SK-N-SH (cell line): ENCODE measurements at regions not wholly inside any gene's neighbourhood (a gene's known extent, or its start where the extent isn't known, plus 50 kb on each side); places are given as distances from the start of the nearest gene placed in this dataset.
A peak's percentile ranks its signal among the peaks of the same experiment; 100 is the strongest.

Source experiments
- CTCF ChIA-PET: fragments of 300-600, 350-600 bp; formaldehyde crosslinking; extraction: SDS; loops from one replicate; lab custom pipeline; 2021; lab: Yijun Ruan, JAX
- POLR2A ChIA-PET: fragments of 350-600 bp; sonication (Branson Sonifier 250); formaldehyde crosslinking; extraction: SDS; loops from one replicate; lab custom pipeline; 2020; ENCODE audit warnings: antibody characterized with exemption, inconsistent platforms; lab: Yijun Ruan, JAX
- DNase-seq: peaks from one replicate; pipeline ENCODE4 v3.0.0; 2012
- H2AFZ ChIP-seq: fragments of 200-600 bp; sonication (generic); 2 replicates; pipeline ENCODE4 v1.8.1; 2016; ENCODE audit warnings: antibody characterized with exemption, mild to moderate bottlenecking, low read depth
- H3F3A ChIP-seq: fragments of 200-600 bp; sonication (generic); replicated peaks from 2 replicates; pipeline ENCODE3; 2016; ENCODE audit warnings: antibody characterized with exemption, mild to moderate bottlenecking; ENCODE audit not compliant: insufficient read depth
- H3K27ac ChIP-seq, 2 experiments: fragments of 200-500 bp in 1 of 2; fragments of 200-600 bp in 1 of 2; sonication (Bioruptor generic) in 1 of 2; sonication (generic), shearing (Covaris generic) in 1 of 2; 2 replicates each; pipeline versions ENCODE4 v1.5.1 to v1.6.1; 2014 to 2016; ENCODE audit warnings: low read depth in 2 of 2, inconsistent platforms in 1 of 2, low read length in 1 of 2, mild to moderate bottlenecking in 1 of 2, mixed read lengths in 1 of 2
- H3K27me3 ChIP-seq: fragments of 200-600 bp; sonication (generic), shearing (Covaris generic); 2 replicates; pipeline ENCODE4 v1.6.1; 2016; ENCODE audit warnings: mixed run types; ENCODE audit not compliant: insufficient read depth
- H3K36me3 ChIP-seq, 2 experiments: fragments of 200-500 bp in 1 of 2; fragments of 200-600 bp in 1 of 2; sonication (Bioruptor generic) in 1 of 2; sonication (generic) in 1 of 2; replicated peaks in 1 of 2; 2 replicates each; pipeline versions ENCODE3 to v1.5.1; 2014 to 2016; ENCODE audit warnings: low read length in 1 of 2, mild to moderate bottlenecking in 1 of 2; ENCODE audit not compliant: insufficient read depth in 2 of 2, control insufficient read depth in 1 of 2
- H3K4me1 ChIP-seq, 2 experiments: fragments of 200-500 bp in 1 of 2; fragments of 200-600 bp in 1 of 2; sonication (Bioruptor generic) in 1 of 2; sonication (generic), shearing (Covaris generic) in 1 of 2; 2 replicates each; pipeline versions ENCODE4 v1.5.1 to v1.6.1; 2014 to 2016; ENCODE audit warnings: low read depth in 1 of 2, low read length in 1 of 2, mixed run types in 1 of 2; ENCODE audit not compliant: insufficient read depth in 2 of 2, control insufficient read depth in 1 of 2
- H3K4me2 ChIP-seq: fragments of 200-600 bp; sonication (generic), shearing (Covaris generic); 2 replicates; pipeline ENCODE4 v1.6.1; 2017; ENCODE audit warnings: mixed run types
- H3K4me3 ChIP-seq, 2 experiments: fragments of 200-500 bp in 1 of 2; fragments of 200-600 bp in 1 of 2; sonication (Bioruptor generic) in 1 of 2; sonication (generic), shearing (Covaris generic) in 1 of 2; 2 replicates each; pipeline versions ENCODE4 v1.5.1 to v1.8.1; 2014 to 2016; ENCODE audit warnings: low read depth in 2 of 2, inconsistent platforms in 1 of 2, low read length in 1 of 2, mild to moderate bottlenecking in 1 of 2, mixed read lengths in 1 of 2, moderate library complexity in 1 of 2
- H3K79me2 ChIP-seq: fragments of 200-600 bp; sonication (generic); 2 replicates; pipeline ENCODE4 v1.8.1; 2017; ENCODE audit warnings: mild to moderate bottlenecking; ENCODE audit not compliant: insufficient read depth
- H3K9ac ChIP-seq: fragments of 200-600 bp; sonication (generic); 2 replicates; pipeline ENCODE4 v1.6.1; 2017; ENCODE audit warnings: mixed run types
- H3K9me2 ChIP-seq: fragments of 200-600 bp; sonication (generic); 2 replicates; pipeline ENCODE4 v1.6.1; 2017; ENCODE audit warnings: mixed run types
- H3K9me3 ChIP-seq: fragments of 200-600 bp; sonication (generic); 2 replicates; pipeline ENCODE4 v1.6.1; 2017; ENCODE audit warnings: mixed run types, mild to moderate bottlenecking, moderate library complexity
- H4K20me1 ChIP-seq: fragments of 200-600 bp; sonication (generic); 2 replicates; pipeline ENCODE4 v1.6.1; 2017; ENCODE audit warnings: mild to moderate bottlenecking, mixed run types; ENCODE audit not compliant: insufficient read depth
- CHD2 ChIP-seq: fragments of 150-350 bp; IDR thresholded peaks from 2 replicates; pipeline ENCODE4 v1.6.1; 2018; ENCODE audit warnings: low read length; ENCODE audit not compliant: partially characterized antibody
- EP300 ChIP-seq, 2 experiments: IDR thresholded peaks; 2 replicates each; pipeline versions ENCODE4 v1.4.0 to v1.6.1; 2012; ENCODE audit warnings: borderline replicate concordance in 1 of 2, low read depth in 1 of 2, low read length in 1 of 2
- FOSL2 ChIP-seq: IDR thresholded peaks from 2 replicates; pipeline ENCODE4 v1.4.0; 2012; ENCODE audit warnings: low read depth, mild to moderate bottlenecking, moderate library complexity, borderline replicate concordance
- GATA2 ChIP-seq: sonication (generic); formaldehyde crosslinking; IDR thresholded peaks from 2 replicates; pipeline ENCODE4 v1.5.0; 2020; ENCODE audit warnings: mild to moderate bottlenecking, missing genetic modification reagents
- JUND ChIP-seq: IDR thresholded peaks from 2 replicates; pipeline ENCODE4 v1.4.0; 2012
- NFIC ChIP-seq: IDR thresholded peaks from 2 replicates; pipeline ENCODE4 v1.4.0; 2012; ENCODE audit warnings: borderline replicate concordance
- RCOR1 ChIP-seq: fragments of 150-350 bp; IDR thresholded peaks from 2 replicates; pipeline ENCODE4 v1.6.1; 2017; ENCODE audit warnings: antibody characterized with exemption, low read length
- RXRA ChIP-seq: IDR thresholded peaks from 2 replicates; pipeline ENCODE4 v1.4.0; 2012; ENCODE audit warnings: low read depth, mild to moderate bottlenecking, borderline replicate concordance
- SIN3A ChIP-seq: IDR thresholded peaks from 2 replicates; pipeline ENCODE4 v1.6.1; 2012; ENCODE audit warnings: low read depth, mild to moderate bottlenecking, low read length, moderate library complexity, borderline replicate concordance
- SMC3 ChIP-seq: IDR thresholded peaks from 2 replicates; pipeline ENCODE4 v1.6.1; 2012; ENCODE audit warnings: low read depth, low read length, improper control_type of control experiment
- TCF12 ChIP-seq: IDR thresholded peaks from 2 replicates; pipeline ENCODE4 v1.4.0; 2012
- TEAD4 ChIP-seq: IDR thresholded peaks from 2 replicates; pipeline ENCODE4 v1.4.0; 2012; ENCODE audit warnings: mild to moderate bottlenecking, borderline replicate concordance; ENCODE audit not compliant: insufficient read depth
- YY1 ChIP-seq: IDR thresholded peaks from 2 replicates; pipeline ENCODE4 v1.4.0; 2012; ENCODE audit warnings: low read depth, mild to moderate bottlenecking
- WGBS: methylation state at CpG from one replicate; pipeline ENCODE4 v1.1.6; 2017; ENCODE audit warnings: low lambda C conversion rate; 5-methylcytosine and 5-hydroxymethylcytosine counted together
- TF ChIP-seq, protein P1 (sequence below): IDR thresholded peaks from 2 replicates; pipeline ENCODE4 v1.4.0; 2012; ENCODE audit warnings: low read depth, borderline replicate concordance
- TF ChIP-seq, protein P2 (sequence below): IDR thresholded peaks from 2 replicates; pipeline ENCODE4 v1.6.1; 2012; ENCODE audit warnings: mild to moderate bottlenecking, low read depth, low read length, moderate library complexity
- TF ChIP-seq, protein P3 (sequence below): IDR thresholded peaks from 2 replicates; pipeline ENCODE4; 2012

DNA sequence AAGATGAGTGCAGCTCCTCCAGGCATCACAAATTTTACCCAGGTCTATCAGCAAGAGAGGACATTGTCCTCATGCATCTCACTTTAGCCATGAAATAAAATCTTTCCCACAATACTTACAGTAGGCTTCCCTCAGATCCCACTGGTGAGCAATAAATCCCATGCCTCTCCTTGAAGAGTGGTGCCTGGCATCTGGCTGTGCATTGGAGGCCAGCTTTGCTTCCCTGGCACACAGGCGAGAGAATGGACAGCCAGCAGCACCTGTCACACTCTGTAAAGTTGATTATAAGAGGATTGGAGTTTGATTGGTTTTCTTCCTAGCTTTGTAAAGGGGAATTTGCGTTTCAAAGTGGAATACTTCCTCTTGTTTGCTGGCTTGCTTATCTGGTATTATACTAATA, 1153.9 kb downstream of the AACS start:
- no peak for TF ChIP-seq RXRA
- no peak for TF ChIP-seq GATA2 (CRISPR knock-in tag)
- no peak for TF ChIP-seq CHD2
- TF ChIP-seq NFIC = no peak
- no peak for TF ChIP-seq EP300 (IDR thresholded peaks at IDR 0.05; ENCODE audit: borderline replicate concordance in 1 of 2, low read depth in 1 of 2, low read length in 1 of 2)
- TF ChIP-seq SMC3 = no peak
- TF ChIP-seq TCF12 = no peak
- TF ChIP-seq, protein P1, sequence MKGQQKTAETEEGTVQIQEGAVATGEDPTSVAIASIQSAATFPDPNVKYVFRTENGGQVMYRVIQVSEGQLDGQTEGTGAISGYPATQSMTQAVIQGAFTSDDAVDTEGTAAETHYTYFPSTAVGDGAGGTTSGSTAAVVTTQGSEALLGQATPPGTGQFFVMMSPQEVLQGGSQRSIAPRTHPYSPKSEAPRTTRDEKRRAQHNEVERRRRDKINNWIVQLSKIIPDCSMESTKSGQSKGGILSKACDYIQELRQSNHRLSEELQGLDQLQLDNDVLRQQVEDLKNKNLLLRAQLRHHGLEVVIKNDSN = no peak
- no peak for TF ChIP-seq SIN3A
- Histone ChIP-seq H3K4me1 (peaks cover 0 to 3% of the 10 kb centered on the region in 2 experiments; a peak in 1 of 4 replicates), H3K27ac (no peak overlapping the region), H3F3A (peaks cover 15% of the 10 kb centered on the region), H4K20me1 (no peaks in the 10 kb centered on the region), H3K4me3 (no peak overlapping the region; a peak in 1 of 4 replicates), H3K9ac (no peak overlapping the region), H3K4me2 (peak overlapping the region; percentile 34; the same call in 1 of the 2 replicates), H3K36me3 (no peaks in the 10 kb centered on the region), H3K79me2 (no peaks in the 10 kb centered on the region), H3K27me3 (no peaks in the 10 kb centered on the region), H2AFZ (no peak overlapping the region), H3K9me2 (no peaks in the 10 kb centered on the region), H3K9me3 (no peaks in the 10 kb centered on the region; the same call in 1 of the 2 replicates)
- ChIA-PET CTCF (no interaction called here), POLR2A (no interaction called here)
- 16% methylated on average over 2 of the region's 2 CpGs for WGBS
- no peak for DNase-seq

DNA sequence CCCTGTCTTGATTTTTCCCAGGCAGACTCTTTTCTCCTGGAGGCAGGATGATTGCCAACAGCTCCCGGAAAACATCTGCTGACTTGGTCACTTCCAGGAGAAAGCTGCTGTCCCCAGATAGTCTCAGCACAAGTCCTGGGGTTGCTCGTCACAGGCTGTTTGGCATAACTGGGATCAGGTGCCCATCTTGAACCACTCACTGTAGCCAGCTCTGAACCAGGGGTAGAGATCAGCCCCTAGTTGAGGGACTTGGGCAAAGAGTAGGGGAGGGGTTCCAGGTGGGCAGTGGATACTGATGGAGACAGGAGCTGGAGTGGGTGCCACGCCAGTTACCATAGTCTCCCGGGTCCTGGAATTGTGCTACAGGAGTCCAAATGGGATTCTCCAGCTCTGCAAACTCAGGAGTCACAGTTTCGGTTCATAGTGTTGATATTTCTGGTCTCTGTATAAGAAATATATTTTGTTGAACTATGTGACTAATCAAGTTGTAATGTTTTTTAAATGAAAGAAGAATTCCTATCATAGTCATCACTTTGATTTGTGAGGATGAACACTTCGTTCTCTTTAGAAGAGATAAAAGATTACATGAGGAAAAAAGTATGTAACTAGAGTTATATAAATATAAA, 1154.5 kb downstream of the AACS start:
- no peaks in the 10 kb centered on the region for H3K9me2 ChIP-seq
- no peak overlapping the region for H2AFZ ChIP-seq
- H3F3A ChIP-seq = peaks cover 15% of the 10 kb centered on the region
- H3K36me3 ChIP-seq = no peaks in the 10 kb centered on the region
- CTCF ChIA-PET = no interaction called here
- peak overlapping the region; percentile 21 to 36; a peak in 2 of 4 replicates for H3K4me3 ChIP-seq
- 12% methylated on average over 5 of the region's 6 CpGs for WGBS
- no peaks in the 10 kb centered on the region for H3K27me3 ChIP-seq
- H3K4me2 ChIP-seq = peak overlapping the region; percentile 7; the same call in 1 of the 2 replicates
- no peaks in the 10 kb centered on the region; the same call in 1 of the 2 replicates for H3K9me3 ChIP-seq
- TF ChIP-seq TCF12 = peak; percentile 43
- peak in 1 of 2 experiments; percentile 38; a peak in 1 of 4 replicates for TF ChIP-seq EP300 (IDR thresholded peaks at IDR 0.05; ENCODE audit: borderline replicate concordance in 1 of 2, low read depth in 1 of 2, low read length in 1 of 2)
- TF ChIP-seq, protein P2, sequence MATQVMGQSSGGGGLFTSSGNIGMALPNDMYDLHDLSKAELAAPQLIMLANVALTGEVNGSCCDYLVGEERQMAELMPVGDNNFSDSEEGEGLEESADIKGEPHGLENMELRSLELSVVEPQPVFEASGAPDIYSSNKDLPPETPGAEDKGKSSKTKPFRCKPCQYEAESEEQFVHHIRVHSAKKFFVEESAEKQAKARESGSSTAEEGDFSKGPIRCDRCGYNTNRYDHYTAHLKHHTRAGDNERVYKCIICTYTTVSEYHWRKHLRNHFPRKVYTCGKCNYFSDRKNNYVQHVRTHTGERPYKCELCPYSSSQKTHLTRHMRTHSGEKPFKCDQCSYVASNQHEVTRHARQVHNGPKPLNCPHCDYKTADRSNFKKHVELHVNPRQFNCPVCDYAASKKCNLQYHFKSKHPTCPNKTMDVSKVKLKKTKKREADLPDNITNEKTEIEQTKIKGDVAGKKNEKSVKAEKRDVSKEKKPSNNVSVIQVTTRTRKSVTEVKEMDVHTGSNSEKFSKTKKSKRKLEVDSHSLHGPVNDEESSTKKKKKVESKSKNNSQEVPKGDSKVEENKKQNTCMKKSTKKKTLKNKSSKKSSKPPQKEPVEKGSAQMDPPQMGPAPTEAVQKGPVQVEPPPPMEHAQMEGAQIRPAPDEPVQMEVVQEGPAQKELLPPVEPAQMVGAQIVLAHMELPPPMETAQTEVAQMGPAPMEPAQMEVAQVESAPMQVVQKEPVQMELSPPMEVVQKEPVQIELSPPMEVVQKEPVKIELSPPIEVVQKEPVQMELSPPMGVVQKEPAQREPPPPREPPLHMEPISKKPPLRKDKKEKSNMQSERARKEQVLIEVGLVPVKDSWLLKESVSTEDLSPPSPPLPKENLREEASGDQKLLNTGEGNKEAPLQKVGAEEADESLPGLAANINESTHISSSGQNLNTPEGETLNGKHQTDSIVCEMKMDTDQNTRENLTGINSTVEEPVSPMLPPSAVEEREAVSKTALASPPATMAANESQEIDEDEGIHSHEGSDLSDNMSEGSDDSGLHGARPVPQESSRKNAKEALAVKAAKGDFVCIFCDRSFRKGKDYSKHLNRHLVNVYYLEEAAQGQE = no peak
- 0 out of 2 replicates have a peak, but pooled peaks have one; percentile 11 for TF ChIP-seq RXRA
- no peak for TF ChIP-seq YY1
- TF ChIP-seq FOSL2 = peak; percentile 65
- no peak for TF ChIP-seq CHD2
- TF ChIP-seq JUND = peak; percentile 54
- 0 out of 2 replicates have a peak, but pooled peaks have one; percentile 3 for TF ChIP-seq NFIC
- no peak for TF ChIP-seq RCOR1
- TF ChIP-seq, protein P3, sequence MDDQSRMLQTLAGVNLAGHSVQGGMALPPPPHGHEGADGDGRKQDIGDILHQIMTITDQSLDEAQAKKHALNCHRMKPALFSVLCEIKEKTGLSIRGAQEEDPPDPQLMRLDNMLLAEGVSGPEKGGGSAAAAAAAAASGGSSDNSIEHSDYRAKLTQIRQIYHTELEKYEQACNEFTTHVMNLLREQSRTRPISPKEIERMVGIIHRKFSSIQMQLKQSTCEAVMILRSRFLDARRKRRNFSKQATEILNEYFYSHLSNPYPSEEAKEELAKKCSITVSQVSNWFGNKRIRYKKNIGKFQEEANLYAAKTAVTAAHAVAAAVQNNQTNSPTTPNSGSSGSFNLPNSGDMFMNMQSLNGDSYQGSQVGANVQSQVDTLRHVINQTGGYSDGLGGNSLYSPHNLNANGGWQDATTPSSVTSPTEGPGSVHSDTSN = peak; percentile 36; the same call in 1 of the 2 replicates
- TF ChIP-seq TEAD4 = peak; percentile 23; the same call in 1 of the 2 replicates
- TF ChIP-seq, all 33 proteins: peak for 8
- Histone ChIP-seq H3K9ac (no peak overlapping the region), H3K27ac (peak overlapping the region in 1 of 2 experiments; percentile 34; a peak in 1 of 4 replicates), H3K79me2 (no peaks in the 10 kb centered on the region), H4K20me1 (no peaks in the 10 kb centered on the region), H3K4me1 (peaks cover 0 to 3% of the 10 kb centered on the region in 2 experiments; a peak in 1 of 4 replicates)
- POLR2A ChIA-PET = no interaction called here
- DNase-seq = no peak
